HUES48 (cell line): ENCODE measurements at regions not wholly inside any gene's neighbourhood (a gene's known extent, or its start where the extent isn't known, plus 50 kb on each side); places are given as distances from the start of the nearest gene placed in this dataset.

Experiments used
- H3K27ac ChIP-seq: one replicate; pipeline ENCODE4 v1.7.0; 2013; ENCODE audit warnings: low read depth, low read length, inconsistent platforms
- H3K27me3 ChIP-seq: 2 replicates; pipeline ENCODE4 v1.6.1; 2013; ENCODE audit warnings: mild to moderate bottlenecking, low read length; ENCODE audit not compliant: control insufficient read depth, insufficient read depth
- H3K36me3 ChIP-seq: 2 replicates; pipeline ENCODE4 v1.6.1; 2013; ENCODE audit warnings: low read length; ENCODE audit not compliant: control insufficient read depth, insufficient read depth
- H3K4me1 ChIP-seq: 2 replicates; pipeline ENCODE4 v1.6.1; 2013; ENCODE audit warnings: mild to moderate bottlenecking, low read length; ENCODE audit not compliant: control insufficient read depth, insufficient read depth
- H3K4me3 ChIP-seq: 2 replicates; pipeline ENCODE4 v1.5.1; 2013; ENCODE audit warnings: mild to moderate bottlenecking, low read depth, low read length
- H3K9ac ChIP-seq: 2 replicates; pipeline ENCODE4 v1.6.1; 2013; ENCODE audit warnings: mild to moderate bottlenecking, low read depth, low read length, moderate library complexity
- H3K9me3 ChIP-seq: 2 replicates; pipeline ENCODE4 v1.6.1; 2013; ENCODE audit warnings: low read length; ENCODE audit not compliant: control insufficient read depth, insufficient read depth

DNA sequence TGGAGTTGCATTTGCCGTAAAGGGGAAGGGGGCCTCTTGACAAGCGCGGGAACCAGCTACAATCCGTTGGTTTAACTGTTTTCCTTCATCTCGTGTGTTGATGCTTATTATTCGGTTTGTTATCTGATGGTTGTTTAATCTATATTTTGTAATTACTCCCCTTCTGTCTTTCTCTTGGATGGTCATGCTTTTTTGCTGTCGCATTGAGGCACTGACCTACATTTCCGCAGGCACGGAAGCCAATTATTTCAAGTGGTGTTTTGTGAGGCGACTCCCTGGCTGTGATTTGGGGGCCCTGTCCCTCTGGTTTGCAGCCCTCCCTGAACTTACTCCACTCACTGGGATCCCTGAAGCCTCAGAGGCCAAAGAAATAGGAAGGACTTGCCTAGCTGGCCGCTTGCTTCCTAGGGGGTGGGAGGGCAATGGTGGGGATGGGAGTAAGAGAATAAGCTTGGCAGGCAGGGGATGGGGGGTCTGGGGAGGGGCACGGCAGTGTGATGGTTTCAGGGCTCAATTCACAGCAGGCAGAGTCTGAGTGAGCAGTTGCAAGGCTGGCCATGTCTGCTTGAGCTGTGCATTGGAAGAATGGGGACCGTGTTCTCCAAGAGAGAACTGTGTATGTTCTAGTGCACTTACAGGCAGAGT lies 165.8 kb upstream of the B3GAT1 start:
- H3K9me3 ChIP-seq = no peaks in the 10 kb centered on the region
- no peaks in the 10 kb centered on the region; the same call in 1 of the 2 replicates for H3K4me1 ChIP-seq
- H3K27ac ChIP-seq = no peak overlapping the region
- H3K9ac ChIP-seq = no peak overlapping the region
- H3K4me3 ChIP-seq = no peak overlapping the region
- no peaks in the 10 kb centered on the region for H3K27me3 ChIP-seq
- no peaks in the 10 kb centered on the region for H3K36me3 ChIP-seq

DNA sequence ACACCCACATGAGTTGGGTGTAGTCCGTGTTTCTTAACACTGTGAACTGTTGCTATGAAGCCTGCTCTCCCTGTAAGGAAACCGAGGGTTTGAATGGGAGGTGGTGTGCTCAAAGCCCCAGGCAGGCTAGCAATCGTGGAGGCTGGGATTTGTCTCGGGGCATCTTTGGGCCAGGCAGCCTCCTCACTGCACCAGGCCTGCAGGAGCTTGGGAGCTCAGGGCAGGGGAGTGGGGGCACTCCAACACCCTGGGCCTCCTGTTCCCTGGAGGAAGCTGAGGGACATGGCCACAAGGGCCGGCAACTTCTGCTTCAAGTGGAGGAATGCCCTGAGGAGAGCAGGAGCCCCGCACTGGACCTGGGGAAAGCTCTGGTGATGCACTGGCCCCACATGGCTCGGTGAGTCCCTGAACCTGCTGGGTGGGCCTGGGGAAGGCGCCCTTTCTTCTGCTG lies 164.7 kb upstream of the B3GAT1 start:
- Histone ChIP-seq H3K36me3 (no peaks in the 10 kb centered on the region), H3K4me3 (no peak overlapping the region), H3K9ac (no peak overlapping the region), H3K9me3 (no peaks in the 10 kb centered on the region), H3K27me3 (no peaks in the 10 kb centered on the region), H3K4me1 (no peaks in the 10 kb centered on the region; the same call in 1 of the 2 replicates), H3K27ac (no peak overlapping the region)

DNA sequence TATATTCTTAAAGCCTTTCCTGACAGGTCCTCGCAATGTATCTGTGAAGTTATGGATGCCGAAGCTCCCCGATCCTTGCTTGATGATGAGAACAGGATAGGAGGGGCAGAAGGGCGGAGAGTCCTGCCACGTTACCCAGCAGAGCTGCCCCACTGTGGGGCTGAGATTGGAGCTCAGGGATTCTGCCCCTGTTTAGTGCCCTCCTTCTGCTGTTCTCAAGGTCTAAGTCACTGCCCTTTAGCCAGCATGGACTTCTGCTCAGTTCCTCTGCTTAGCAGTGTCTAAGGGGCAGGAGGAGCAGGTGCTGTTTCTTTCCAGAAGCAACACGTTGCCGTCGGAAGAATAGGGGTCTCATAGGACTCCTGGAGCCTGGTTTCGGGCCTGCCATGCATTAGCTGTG lies 164.2 kb upstream of the B3GAT1 start:
- no peaks in the 10 kb centered on the region for H3K9me3 ChIP-seq
- no peak overlapping the region for H3K4me3 ChIP-seq
- H3K4me1 ChIP-seq = no peaks in the 10 kb centered on the region; the same call in 1 of the 2 replicates
- H3K27me3 ChIP-seq = no peaks in the 10 kb centered on the region
- H3K27ac ChIP-seq = no peak overlapping the region
- no peak overlapping the region for H3K9ac ChIP-seq
- H3K36me3 ChIP-seq = no peaks in the 10 kb centered on the region

DNA sequence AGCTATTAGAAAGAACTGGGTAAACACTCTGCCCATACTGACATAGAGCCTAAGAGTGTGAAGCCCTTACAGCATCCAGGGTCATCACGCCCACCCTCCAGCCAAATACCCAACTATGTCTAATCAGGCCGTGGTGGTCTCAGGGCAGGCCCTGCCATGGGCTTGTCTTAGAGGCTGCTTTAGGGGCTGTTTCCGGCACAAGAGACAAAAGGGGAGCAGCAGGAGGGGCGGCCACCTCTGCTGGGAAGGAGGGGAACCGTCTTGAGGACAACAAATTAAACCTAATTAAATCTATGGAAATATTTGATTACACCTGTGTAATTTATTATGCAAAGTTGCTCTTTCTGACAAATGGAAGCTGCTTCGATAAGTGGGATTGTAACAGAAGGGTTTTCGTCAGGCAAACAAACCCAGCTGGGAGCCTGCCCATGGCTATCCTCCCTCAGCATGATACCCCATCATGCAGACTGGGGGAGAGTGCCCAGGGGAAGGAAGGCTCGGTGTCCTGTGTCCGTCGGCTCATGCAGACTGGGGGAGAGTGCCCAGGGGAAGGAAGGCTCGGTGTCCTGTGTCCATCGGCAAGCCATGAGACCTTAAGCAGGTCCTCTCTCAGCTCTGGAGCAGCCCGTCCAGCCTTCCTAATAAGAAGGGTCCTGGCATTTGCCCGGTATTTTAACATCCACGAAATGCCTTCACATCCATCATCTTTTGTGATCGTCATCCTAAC lies 163.6 kb upstream of the B3GAT1 start:
- no peak overlapping the region for H3K27ac ChIP-seq
- no peaks in the 10 kb centered on the region for H3K9me3 ChIP-seq
- no peaks in the 10 kb centered on the region for H3K27me3 ChIP-seq

DNA sequence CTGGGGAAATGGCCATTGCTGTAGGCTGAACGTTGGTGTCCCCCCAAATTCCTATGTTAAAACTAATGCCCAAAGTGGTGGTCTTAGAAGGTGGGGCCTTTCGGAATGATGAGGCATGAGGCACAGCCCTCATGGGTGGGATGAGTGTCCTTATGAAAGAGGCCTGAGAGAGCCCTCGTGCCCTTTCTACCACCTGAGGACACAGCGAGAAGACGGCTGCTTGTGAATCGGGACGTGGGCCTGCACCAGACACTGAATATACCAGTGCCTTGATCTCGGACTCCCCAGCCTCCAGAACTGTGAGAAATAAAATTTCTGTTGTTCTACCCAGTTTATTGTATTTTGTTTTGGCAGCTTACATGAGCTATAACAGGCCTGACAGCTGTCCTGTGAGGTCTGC lies 162.9 kb upstream of the B3GAT1 start:
- no peaks in the 10 kb centered on the region for H3K27me3 ChIP-seq

More for the DNA sequence above, 163.6 kb upstream of the B3GAT1 start:
- Histone ChIP-seq H3K4me3 (no peak overlapping the region), H3K9ac (no peak overlapping the region), H3K36me3 (no peaks in the 10 kb centered on the region), H3K4me1 (peaks cover 6% of the 10 kb centered on the region)

DNA sequence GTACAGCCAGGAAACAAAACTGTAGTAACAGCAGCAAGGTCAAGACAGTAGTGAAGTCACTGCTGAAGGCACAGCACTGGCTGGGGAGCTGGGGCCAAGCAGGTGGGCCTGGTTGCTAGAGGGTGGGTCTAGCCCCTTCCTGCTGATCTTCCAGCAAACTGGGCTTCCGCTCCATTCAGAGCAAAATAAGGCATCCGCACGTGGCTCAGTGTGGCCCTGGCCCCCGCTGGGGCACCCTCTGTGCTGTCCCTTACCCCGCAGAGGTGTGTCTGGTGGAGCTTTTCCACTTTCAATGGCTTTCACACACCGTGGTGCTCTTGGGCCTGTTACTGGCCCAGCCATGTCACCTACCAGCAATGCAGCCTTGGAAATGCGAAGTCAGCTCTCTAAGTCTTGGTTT lies 162.4 kb upstream of the B3GAT1 start:
- Histone ChIP-seq H3K27me3 (no peaks in the 10 kb centered on the region), H3K36me3 (no peaks in the 10 kb centered on the region), H3K27ac (no peak overlapping the region), H3K4me3 (no peak overlapping the region), H3K9me3 (no peaks in the 10 kb centered on the region), H3K4me1 (peaks cover 11% of the 10 kb centered on the region), H3K9ac (no peak overlapping the region)

More for the DNA sequence above, 162.9 kb upstream of the B3GAT1 start:
- H3K4me3 ChIP-seq = no peak overlapping the region
- H3K4me1 ChIP-seq = peaks cover 11% of the 10 kb centered on the region
- no peaks in the 10 kb centered on the region for H3K36me3 ChIP-seq
- H3K27ac ChIP-seq = no peak overlapping the region
- no peaks in the 10 kb centered on the region for H3K9me3 ChIP-seq
- no peak overlapping the region for H3K9ac ChIP-seq

DNA sequence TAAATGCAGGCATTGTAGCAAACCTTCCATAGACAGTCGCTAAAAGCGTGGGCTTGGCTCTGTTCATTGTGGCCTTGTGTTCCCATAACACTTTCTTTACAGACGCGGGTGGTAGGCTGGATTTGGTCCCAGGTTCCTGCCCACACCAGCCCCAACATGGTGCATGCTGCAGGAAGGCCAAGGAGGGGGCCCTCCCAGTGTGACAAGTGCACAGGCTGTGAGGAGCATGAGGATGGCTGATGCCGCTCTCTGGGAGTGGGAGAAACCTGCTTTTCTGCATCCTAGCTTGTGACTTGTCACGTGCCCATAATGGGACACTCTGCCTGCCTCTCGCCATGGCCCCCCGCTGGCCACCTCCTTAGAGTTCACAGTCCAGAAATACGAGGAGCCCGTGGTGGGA lies 161.8 kb upstream of the B3GAT1 start:
- Histone ChIP-seq H3K27me3 (no peaks in the 10 kb centered on the region), H3K9ac (no peak overlapping the region), H3K9me3 (no peaks in the 10 kb centered on the region), H3K4me3 (no peak overlapping the region), H3K27ac (no peak overlapping the region), H3K4me1 (peaks cover 11% of the 10 kb centered on the region), H3K36me3 (no peaks in the 10 kb centered on the region)

DNA sequence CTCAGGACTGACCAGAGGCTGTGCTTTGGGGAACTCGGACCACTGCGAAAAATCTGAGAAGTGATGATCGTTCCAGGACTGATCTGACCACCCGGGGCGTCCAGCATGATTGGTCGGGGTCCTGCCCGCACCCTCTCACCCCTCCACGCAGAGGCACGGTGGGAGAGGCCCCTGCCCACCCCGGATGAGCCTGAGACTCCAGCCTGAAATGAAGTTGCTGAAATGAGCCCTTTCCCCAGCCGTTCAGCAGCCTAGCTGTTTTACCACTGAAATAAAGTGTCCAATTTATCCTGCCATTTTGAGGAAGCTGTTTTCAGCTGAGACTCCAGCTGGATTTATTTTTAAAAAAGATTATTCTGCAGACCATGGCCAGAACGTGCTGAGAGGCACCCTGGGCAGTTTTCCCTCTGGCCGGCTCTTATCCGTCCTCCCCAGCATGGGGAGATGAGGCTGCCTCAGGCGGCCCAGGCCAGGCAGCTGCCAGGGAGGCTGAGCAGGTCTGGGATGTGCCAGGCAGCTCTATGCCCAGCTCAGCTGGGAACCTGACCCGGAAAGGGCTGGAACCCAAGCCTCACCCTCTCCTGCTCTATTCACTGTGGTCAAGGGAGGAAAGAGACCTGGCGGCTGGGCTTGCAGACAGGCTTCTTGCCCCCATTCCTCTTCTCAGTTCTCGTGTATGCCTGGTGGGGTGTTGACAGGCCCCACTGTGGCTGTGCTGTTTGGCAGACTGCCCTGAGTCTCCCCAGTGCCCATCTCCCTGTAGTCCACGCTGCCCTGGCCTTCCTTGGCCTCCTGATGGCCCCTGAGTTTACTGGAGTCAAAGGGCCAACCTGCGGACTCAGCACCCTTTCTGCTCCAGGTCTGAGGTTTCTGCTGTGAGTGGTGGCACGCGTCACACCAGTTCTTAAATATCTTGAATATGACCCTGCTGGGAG lies 161.0 kb upstream of the B3GAT1 start:
- Histone ChIP-seq H3K9me3 (no peaks in the 10 kb centered on the region), H3K9ac (no peak overlapping the region), H3K27me3 (no peaks in the 10 kb centered on the region), H3K27ac (no peak overlapping the region), H3K4me1 (peaks cover 11% of the 10 kb centered on the region), H3K36me3 (no peaks in the 10 kb centered on the region), H3K4me3 (no peak overlapping the region)

DNA sequence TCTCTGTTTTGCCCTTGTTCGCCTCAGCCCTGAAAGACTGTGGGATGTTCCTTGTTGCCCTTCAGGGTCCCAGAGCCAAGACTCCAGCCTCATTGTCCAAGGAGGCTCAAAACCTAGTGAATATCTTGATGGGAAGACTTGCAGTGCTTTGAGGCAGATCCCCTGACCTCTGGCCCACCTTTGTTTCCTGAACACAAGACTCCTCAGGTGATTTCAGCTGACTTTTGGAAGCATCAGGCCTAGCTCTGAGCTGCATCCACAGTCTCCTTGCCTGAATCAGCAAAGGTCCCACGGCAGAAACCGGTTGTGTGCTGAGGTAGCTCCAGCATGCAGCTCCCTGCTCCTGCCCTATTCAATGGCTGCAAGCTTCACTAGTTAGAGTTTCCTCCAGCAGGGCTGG lies 159.3 kb upstream of the B3GAT1 start:
- no peak overlapping the region for H3K27ac ChIP-seq
- H3K36me3 ChIP-seq = no peaks in the 10 kb centered on the region
- H3K27me3 ChIP-seq = no peaks in the 10 kb centered on the region
- H3K9ac ChIP-seq = no peak overlapping the region
- no peak overlapping the region for H3K4me3 ChIP-seq
- H3K4me1 ChIP-seq = peaks cover 11% of the 10 kb centered on the region
- no peaks in the 10 kb centered on the region for H3K9me3 ChIP-seq

DNA sequence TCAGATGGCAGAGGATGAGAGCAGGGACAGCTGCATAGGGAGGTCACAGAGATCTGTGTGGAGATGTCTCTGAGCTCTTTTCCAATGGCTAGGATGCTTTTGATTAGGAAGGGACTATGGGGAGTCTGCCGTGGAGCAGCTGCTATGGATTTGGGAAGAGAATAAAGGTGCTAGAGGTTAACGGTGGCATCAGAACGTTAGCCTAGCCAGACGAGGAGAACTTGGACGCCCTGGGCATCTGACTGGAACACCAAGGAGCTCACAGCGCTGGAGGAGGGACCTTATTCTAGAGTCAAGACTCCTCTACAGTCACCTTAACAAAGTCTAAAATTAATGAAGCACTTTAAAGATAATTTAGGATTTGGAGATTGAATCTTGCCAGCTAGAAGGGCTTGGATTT lies 157.2 kb upstream of the B3GAT1 start:
- Histone ChIP-seq H3K36me3 (no peaks in the 10 kb centered on the region), H3K4me3 (no peak overlapping the region), H3K9me3 (no peaks in the 10 kb centered on the region), H3K4me1 (peaks cover 11% of the 10 kb centered on the region), H3K27me3 (no peaks in the 10 kb centered on the region), H3K9ac (no peak overlapping the region), H3K27ac (no peak overlapping the region)
